GM12865 (cell line): ENCODE measurements at regions not wholly inside any gene's neighbourhood (a gene's known extent, or its start where the extent isn't known, plus 50 kb on each side); places are given as distances from the start of the nearest gene placed in this dataset.

Experiments used
- DNase-seq: peaks from one replicate; pipeline ENCODE4 v3.0.0; 2010; ENCODE audit warnings: low read depth
- H3K4me3 ChIP-seq: 2 replicates; pipeline ENCODE4 v1.5.1; 2011; ENCODE audit warnings: mild to moderate bottlenecking, low read depth, low read length, control low read depth
- TF ChIP-seq, protein P1 (sequence below): IDR thresholded peaks from 2 replicates; pipeline ENCODE4 v1.5.1; 2011; ENCODE audit warnings: low read length, control low read depth, low read depth, inconsistent platforms; ENCODE audit not compliant: insufficient read depth; ENCODE audit errors: missing control alignments

DNA sequence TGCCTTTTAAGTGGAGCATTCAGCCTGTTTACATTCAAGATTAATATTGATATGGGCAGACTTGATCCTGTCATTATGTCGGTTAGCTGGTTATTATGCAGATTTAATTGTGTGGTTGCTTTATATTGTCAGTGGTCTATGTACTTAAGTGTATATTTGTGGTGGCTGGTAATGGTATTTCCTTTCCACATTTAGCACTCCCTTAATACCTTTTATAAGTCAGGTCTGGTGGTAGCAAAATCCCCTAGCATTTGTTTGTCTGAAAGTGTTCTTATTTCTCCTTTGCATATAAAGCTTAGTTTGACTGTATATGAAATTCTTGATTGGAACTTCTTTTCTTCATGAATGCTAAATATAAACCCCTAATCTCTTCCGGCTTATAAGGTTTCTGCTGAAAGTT is 403.7 kb upstream of the EPHA5 start:
- DNase-seq = no peak
- H3K4me3 ChIP-seq = no peak overlapping the region
- TF ChIP-seq, protein P1, sequence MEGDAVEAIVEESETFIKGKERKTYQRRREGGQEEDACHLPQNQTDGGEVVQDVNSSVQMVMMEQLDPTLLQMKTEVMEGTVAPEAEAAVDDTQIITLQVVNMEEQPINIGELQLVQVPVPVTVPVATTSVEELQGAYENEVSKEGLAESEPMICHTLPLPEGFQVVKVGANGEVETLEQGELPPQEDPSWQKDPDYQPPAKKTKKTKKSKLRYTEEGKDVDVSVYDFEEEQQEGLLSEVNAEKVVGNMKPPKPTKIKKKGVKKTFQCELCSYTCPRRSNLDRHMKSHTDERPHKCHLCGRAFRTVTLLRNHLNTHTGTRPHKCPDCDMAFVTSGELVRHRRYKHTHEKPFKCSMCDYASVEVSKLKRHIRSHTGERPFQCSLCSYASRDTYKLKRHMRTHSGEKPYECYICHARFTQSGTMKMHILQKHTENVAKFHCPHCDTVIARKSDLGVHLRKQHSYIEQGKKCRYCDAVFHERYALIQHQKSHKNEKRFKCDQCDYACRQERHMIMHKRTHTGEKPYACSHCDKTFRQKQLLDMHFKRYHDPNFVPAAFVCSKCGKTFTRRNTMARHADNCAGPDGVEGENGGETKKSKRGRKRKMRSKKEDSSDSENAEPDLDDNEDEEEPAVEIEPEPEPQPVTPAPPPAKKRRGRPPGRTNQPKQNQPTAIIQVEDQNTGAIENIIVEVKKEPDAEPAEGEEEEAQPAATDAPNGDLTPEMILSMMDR = no peak

- DNase-seq = no peak
- no peak overlapping the region for H3K4me3 ChIP-seq
- TF ChIP-seq, protein P1 = no peak
These were observed 401.6 kb upstream of the EPHA5 start for GRCh38 chr4:66071911-66072310.

GRCh38 chr4:66062921-66063320 is 392.6 kb upstream of the EPHA5 start:
- H3K4me3 ChIP-seq = no peak overlapping the region
- TF ChIP-seq, protein P1 = no peak
- DNase-seq = no peak

DNA sequence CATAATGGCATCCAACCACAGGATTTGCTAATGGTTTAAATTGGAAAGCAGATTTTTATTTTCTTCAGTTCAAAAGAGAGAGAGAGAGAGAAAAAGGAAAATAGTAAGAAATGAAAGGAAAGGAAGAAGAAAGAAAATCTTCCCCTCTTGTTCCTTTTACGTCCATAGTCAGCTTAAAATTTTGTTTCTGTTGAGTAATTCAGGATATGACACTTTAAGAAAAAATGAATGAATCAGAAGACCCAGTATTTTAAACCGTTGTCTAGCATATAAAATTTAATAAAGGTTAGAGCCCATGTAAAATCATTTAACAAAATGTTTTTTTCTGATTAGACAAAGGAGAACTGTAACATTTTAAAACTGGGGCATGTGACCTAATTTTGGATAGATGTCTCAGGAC is 391.8 kb upstream of the EPHA5 start:
- DNase-seq = no peak
- TF ChIP-seq, protein P1 = no peak
- no peak overlapping the region for H3K4me3 ChIP-seq

GRCh38 chr4:66059556-66059955 is 389.3 kb upstream of the EPHA5 start:
- no peak for DNase-seq
- TF ChIP-seq, protein P1 = no peak
- H3K4me3 ChIP-seq = no peak overlapping the region

DNA sequence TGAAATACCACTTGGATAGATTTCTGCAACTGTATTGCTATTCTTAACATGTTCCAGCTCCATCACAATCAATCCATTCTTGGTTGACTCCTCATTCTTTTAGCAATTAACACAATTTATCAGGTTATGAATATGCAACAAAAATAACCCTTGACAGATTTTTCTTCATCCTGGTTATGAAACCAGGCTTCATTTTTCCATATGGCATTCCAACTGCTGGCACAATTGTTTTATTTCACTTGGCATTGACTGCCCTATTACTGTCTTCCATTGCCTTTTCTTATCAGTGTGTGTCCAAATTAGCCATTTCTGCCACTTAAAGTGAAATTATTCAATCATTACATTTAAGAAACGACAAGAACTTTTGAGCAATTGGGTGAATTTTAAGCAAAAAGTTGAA is 388.8 kb upstream of the EPHA5 start:
- no peak overlapping the region for H3K4me3 ChIP-seq
- DNase-seq = no peak
- TF ChIP-seq, protein P1 = no peak

DNA sequence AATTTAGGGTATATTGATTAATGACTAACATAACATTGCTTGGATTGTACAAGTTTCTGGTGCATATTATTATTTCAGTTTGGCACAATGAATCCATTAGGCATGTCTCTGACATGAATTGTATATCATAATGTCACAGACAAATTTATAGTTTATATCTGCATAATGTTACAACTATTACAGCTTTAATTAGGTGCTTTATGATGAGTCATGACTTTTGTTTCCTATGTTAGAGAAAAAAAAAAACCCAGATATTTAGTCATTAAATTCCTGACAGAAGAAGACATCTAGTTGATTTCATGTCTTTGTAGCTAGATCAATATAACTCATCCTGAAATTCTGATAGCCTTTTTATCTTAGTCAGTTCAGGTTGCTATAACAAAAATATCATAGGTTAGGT is 385.7 kb upstream of the EPHA5 start:
- no peak for DNase-seq
- H3K4me3 ChIP-seq = no peak overlapping the region
- TF ChIP-seq, protein P1 = no peak
